ENCODE measurements at regions not wholly inside any gene's neighbourhood (a gene's known extent, or its start where the extent isn't known, plus 50 kb on each side); places are given as distances from the start of the nearest gene placed in this dataset.

DNA sequence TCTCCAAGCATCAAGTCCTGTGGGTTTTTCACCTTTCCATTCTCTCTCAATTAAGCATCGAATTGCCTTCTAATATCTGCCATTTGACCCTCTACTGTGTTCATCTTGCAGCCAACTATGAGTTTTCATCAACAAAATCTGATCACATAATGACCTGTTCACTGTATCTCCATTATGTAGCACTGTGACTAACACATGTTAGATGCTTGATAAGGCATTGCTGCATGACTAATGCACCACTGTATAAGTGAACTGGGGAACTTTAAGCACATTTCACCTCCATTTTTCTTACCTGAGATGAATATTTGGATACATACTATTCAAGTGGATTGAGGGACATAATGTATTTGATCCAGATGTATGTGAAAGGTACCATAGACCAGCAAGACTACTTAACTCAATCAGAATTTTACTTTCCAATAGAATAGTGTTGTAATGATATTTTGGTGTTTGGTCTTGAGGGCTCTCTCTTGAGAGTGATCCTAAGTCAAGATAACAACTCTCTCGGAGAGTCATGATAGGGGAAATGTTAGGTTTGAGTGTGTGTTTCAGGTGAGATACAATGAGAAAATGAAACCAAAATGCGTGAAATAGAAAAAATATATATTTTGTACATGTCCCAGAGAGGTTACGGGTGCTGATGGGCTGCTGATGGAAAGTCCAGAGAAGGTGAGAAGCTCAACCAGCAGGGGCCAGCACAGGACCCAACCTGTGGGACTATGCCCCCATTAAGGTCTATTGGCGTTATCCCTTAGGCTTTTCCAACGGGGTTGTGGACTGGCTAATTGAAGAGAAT lies 60.2 kb upstream of the HS3ST1 start:
- TF ChIP-seq, protein P1, sequence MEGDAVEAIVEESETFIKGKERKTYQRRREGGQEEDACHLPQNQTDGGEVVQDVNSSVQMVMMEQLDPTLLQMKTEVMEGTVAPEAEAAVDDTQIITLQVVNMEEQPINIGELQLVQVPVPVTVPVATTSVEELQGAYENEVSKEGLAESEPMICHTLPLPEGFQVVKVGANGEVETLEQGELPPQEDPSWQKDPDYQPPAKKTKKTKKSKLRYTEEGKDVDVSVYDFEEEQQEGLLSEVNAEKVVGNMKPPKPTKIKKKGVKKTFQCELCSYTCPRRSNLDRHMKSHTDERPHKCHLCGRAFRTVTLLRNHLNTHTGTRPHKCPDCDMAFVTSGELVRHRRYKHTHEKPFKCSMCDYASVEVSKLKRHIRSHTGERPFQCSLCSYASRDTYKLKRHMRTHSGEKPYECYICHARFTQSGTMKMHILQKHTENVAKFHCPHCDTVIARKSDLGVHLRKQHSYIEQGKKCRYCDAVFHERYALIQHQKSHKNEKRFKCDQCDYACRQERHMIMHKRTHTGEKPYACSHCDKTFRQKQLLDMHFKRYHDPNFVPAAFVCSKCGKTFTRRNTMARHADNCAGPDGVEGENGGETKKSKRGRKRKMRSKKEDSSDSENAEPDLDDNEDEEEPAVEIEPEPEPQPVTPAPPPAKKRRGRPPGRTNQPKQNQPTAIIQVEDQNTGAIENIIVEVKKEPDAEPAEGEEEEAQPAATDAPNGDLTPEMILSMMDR (IDR thresholded peaks at IDR 0.05; ENCODE audit: control extremely low read depth, extremely low read depth, low read depth, missing control alignments) = no peak
- CTCF ChIA-PET = interaction anchor here (1.6 kb wide), 1 partner anchor 30 kb away, joined by 4 read pairs; no protein-coding TSS in a partner anchor
- POLR2A ChIA-PET = no interaction called here
- no peak for DNase-seq (ENCODE audit: extremely low spot score)

DNA sequence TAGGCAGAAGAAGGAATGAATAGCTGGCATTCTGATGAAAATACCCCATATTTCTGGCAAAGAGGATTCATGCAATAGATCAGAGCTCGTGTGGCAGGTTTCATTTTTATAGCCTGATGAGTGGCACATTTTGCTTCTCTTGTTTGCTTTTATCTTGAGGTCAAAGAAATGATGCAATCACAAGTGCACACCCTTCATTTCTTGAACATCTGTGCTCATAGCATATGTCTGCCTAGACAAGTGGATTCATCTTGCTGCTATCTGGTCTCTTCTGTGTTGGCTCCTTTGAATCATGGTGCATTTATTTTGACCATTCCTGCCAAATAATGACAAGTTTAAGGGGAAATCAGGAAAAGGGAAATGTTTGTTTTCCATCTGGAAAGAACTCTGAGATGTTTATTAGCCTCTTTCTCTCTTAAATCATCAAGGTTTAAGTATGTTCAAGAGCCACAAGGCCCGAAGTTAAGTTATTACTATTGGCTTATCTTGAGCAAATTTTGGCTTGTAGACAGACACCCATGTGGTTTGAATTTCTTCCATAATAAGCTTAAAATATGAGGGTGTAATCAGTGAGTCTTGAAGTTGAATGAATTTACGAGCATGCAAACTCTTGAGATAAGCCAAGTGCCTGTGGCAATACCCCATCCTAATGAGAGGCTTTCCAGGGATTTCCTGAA lies 59.3 kb upstream of the HS3ST1 start:
- no peak for DNase-seq (ENCODE audit: extremely low spot score)
- CTCF ChIA-PET = interaction anchor here (1.6 kb wide), 1 partner anchor 29 kb away, joined by 4 read pairs; no protein-coding TSS in a partner anchor
- POLR2A ChIA-PET = no interaction called here
- TF ChIP-seq, protein P1 (IDR thresholded peaks at IDR 0.05; ENCODE audit: control extremely low read depth, extremely low read depth, low read depth, missing control alignments) = no peak

DNA sequence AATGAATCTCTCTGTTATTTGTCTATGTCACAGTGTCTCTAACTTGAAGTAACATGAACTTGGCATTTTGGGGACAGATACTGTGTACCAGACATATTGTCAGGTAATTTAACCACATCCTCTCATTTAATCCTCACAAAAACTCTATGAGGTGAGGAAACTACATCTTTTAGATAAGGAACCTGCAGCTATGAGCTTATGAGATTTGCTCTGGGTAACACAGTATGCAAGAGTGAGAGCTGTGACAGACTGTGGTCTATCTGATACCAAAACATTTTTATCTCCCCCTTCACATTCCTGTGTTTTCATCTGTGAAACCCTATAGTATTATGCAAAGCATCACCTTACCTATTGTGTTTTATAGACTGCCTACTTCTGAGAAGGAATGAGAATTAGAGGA lies 58.4 kb upstream of the HS3ST1 start:
- DNase-seq (ENCODE audit: extremely low spot score) = no peak
- POLR2A ChIA-PET = no interaction called here
- TF ChIP-seq, protein P1 (IDR thresholded peaks at IDR 0.05; ENCODE audit: control extremely low read depth, extremely low read depth, low read depth, missing control alignments) = no peak
- CTCF ChIA-PET = interaction anchor here (1.6 kb wide), 1 partner anchor 29 kb away, joined by 4 read pairs; no protein-coding TSS in a partner anchor

DNA sequence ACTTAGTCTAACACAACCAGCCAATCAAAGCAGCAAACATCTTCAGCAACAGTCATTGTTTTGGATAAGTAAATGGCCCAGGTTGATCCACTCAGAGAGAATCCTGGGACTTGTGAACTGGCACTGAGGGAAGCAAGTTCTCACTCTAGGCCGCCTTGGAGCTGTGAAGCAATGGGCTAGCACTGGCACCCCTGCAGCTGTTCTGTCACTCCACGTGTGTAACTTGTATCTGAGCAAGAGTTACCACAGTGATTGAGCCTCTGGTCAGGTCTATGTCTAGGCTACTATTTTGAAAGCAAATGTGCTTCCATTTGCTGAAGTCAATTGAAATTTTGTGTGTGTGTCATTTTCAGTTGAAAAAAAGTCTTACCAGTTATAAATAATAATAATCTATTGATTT lies 57.2 kb upstream of the HS3ST1 start:
- ChIA-PET POLR2A (no interaction called here), CTCF (interaction anchor here (1.3 kb wide), 1 partner anchor 30 kb away, joined by 3 read pairs; no protein-coding TSS in a partner anchor)
- no peak for DNase-seq (ENCODE audit: extremely low spot score)
- TF ChIP-seq, protein P1 (IDR thresholded peaks at IDR 0.05; ENCODE audit: control extremely low read depth, extremely low read depth, low read depth, missing control alignments) = no peak

DNA sequence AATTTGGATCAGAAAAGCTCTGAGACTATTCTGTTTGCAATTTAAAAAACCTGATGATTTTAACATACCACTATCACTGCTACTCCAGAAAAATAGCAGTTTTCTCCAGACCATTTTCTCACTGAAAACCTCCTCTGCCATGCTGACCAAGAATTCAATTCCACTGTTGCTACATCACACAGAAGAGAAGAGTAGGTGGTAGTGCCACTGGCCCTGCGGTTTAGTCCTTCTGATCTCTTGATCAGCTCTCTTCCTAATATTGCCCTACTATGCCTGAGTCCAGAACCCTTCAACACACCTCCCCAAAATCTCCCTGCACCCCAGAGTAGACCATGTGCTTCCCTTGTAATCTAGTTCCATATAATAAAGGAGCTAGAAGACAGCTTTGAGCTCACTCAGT lies 55.8 kb upstream of the HS3ST1 start:
- ChIA-PET POLR2A (no interaction called here), CTCF (interaction anchor here (1.0 to 2.2 kb wide), 4 partner anchors 10 to 31 kb away, joined by 3 to 6 read pairs (median 4); no protein-coding TSS in a partner anchor)
- TF ChIP-seq, protein P1 (IDR thresholded peaks at IDR 0.05; ENCODE audit: control extremely low read depth, extremely low read depth, low read depth, missing control alignments) = no peak
- no peak for DNase-seq (ENCODE audit: extremely low spot score)

DNA sequence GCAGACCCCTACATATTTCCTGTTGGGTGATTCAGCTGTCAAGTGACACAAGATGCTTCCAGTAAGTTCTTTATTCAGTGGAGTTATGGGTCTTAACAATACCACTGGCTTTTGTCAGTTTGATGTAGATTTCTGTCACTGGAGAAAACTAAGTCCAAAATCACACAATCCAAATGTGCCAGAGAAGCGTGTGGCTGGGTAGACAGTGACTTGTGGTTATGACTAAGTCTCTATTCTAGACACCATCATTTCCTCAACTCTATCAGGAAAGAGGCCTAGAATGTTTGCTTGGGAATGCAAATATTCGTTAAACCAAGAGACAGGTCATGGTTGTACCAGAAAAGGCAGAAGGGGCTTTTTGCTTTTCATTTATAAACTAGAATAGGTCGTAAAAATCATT lies 54.4 kb upstream of the HS3ST1 start:
- DNase-seq (ENCODE audit: extremely low spot score) = no peak
- TF ChIP-seq, protein P1 (IDR thresholded peaks at IDR 0.05; ENCODE audit: control extremely low read depth, extremely low read depth, low read depth, missing control alignments) = no peak
- CTCF ChIA-PET = interaction anchor here (2.2 kb wide), 1 partner anchor 12 kb away, joined by 6 read pairs; no protein-coding TSS in a partner anchor

More for the DNA sequence above, 54.4 kb upstream of the HS3ST1 start:
- POLR2A ChIA-PET = no interaction called here
